GM12873 (cell line): ENCODE measurements at regions not wholly inside any gene's neighbourhood (a gene's known extent, or its start where the extent isn't known, plus 50 kb on each side); places are given as distances from the start of the nearest gene placed in this dataset.

ENCODE experiments used
- TF ChIP-seq, protein P1 (sequence below): IDR thresholded peaks from 2 replicates; pipeline ENCODE4 v1.5.1; 2012; ENCODE audit warnings: low read depth, mild to moderate bottlenecking, moderate library complexity, low read length, control low read depth; ENCODE audit not compliant: insufficient read depth; ENCODE audit errors: missing control alignments

DNA sequence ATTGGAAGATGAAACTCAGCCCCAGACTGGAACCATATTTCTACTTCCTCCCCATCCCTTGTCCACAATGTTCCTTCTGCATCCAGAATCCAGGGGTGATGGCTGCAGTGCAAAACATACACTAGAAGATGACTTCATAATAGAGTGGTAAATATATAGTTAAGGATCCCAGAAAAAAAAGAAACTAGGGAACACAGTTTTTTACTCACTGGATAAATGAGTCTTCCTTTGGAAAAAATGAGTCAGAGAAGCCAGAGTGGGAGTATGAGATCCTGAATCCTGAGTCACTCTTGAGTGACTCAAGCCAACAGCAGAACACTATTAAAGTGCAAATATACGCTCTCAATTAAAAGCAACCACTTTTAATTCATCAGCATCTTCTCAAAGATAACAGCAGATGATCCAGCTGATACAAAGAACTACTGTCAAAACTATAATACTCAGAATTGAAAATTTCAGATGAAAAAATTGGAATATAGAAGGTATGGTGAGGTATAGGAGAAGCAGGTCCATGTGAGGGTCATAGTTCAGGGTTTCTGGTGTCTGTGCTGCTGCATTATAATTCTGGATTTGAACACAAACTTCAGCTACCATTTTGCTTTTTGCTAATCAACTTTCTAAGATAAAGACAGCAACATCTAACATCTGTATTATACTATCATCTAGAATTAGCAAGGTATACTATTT is 987.2 kb upstream of the CDH2 start:
- TF ChIP-seq, protein P1, sequence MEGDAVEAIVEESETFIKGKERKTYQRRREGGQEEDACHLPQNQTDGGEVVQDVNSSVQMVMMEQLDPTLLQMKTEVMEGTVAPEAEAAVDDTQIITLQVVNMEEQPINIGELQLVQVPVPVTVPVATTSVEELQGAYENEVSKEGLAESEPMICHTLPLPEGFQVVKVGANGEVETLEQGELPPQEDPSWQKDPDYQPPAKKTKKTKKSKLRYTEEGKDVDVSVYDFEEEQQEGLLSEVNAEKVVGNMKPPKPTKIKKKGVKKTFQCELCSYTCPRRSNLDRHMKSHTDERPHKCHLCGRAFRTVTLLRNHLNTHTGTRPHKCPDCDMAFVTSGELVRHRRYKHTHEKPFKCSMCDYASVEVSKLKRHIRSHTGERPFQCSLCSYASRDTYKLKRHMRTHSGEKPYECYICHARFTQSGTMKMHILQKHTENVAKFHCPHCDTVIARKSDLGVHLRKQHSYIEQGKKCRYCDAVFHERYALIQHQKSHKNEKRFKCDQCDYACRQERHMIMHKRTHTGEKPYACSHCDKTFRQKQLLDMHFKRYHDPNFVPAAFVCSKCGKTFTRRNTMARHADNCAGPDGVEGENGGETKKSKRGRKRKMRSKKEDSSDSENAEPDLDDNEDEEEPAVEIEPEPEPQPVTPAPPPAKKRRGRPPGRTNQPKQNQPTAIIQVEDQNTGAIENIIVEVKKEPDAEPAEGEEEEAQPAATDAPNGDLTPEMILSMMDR, result no peak

DNA sequence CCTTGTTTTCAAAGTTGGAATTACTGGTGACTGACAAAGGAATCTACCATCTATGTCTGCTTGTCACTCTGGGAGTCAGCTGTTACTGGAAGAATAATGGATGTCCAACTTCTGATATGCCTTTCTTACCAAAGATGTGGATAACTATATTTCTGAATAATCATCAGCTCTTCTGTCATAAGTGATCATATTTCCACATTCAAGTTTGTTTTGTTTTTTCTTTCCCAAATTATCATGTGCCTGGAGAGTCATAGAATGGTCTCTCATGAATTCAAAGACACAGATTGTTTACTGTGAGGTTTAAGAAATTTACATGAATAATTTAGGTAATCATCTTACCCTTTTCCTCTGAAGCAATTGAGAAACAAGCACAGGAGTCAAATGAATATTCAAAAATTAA is 986.7 kb upstream of the CDH2 start:
- TF ChIP-seq, protein P1, result no peak

DNA sequence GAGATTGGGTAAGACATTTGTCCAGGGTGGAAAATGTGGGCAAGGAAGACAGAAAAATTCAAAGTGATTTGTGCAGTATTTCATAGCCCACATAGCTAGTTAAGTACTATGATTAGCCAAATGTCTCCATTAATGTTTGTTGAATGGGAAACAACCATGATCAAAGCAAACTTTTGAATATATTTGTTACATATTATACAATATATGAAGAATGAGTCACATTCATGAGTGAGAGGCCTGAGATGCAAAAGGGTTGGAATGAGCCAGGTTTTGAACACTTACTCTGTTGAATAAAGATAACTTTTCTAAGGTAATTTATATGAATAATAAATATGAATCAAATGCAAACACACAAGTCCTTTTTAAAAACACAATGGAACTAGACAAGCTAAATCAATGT is 984.5 kb upstream of the CDH2 start:
- TF ChIP-seq, protein P1, result no peak

DNA sequence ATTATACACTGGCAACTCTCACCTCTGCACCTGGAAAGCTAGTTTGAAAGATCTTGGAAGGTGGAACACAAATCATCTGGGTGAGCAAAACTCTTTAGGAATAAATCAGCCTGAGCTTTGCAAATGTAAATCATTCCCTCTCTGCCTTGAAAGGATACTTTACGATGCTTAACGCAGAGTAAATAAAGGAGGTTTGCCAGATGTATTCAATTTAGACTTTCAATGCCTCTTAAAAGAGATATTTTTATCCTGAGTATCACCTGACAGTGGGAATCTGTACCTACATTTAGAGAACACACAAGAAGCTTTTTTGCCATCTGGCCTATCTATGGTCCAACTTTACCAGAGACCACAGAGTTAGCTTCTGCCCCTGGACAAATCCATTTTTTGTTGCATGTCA is 983.2 kb upstream of the CDH2 start:
- TF ChIP-seq, protein P1, result no peak

DNA sequence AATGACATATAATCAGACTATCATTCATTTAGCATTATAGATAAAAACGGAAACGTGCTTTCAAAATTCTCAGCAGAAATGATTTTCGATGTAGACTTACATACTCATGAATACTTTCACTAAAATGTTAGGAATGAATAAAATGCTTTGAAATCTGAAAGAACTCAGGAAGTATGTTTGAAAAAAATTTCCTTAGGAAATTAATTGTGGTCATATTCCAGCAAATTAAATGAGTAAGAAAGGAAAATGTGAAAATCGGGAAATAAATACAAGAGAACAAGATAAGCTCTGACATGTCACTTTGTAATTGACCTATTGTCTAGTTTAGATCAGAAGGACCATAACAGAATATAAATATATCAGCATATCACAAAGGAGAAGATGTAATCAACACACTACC is 981.0 kb upstream of the CDH2 start:
- TF ChIP-seq, protein P1, result no peak

DNA sequence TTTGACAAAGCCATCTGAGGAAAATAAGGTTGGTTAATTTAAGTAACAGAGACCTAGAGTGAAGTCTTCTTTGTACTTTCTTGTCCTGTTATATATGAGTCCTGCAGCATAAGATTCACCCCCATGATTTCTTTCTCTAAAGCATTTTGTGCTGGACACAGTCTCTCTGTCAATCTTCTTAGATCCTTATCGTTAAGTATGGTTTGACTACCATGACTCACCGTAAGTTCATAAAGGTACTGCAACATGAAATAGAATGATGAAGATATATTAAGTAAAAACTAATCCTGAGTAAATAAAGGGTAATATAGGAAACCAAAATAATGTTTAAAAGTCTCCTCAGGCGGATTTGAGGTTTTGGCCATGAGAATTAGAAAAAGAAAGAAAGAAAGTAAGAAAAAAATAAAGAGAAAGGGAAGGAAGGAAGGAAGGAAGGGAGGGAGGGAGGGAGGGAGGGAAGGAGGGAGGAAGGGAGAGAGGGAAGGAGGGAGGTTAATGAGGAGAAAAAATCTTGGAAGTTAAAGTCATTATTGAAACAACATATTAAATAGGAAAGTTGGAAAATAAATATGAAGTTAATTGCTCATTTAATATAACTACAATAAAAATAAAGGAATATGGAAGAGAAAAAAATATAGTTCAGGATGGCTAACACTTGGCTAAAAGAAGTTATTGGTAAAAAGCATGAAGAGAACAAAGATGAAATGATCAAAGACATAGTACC is 980.3 kb upstream of the CDH2 start:
- TF ChIP-seq, protein P1, result no peak

DNA sequence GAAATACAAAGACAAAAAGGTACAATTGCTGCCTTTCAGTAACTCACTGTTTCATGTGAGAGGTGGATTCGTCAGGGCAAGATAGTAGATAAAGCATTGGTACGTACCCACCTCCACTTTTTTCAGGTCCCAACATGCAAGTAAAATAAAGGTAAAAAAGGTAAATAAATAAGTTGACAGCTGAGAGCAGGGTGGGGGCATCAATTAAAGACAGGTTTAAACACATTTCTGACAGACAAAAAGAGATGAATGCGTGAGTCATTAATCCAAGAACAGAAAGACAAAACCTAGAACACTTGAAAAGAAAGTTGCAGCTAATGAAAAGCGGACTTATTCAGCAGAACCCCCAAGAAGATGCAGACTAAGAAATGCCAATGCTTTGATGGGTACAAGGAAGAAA is 979.6 kb upstream of the CDH2 start:
- TF ChIP-seq, protein P1, result no peak
